K562 (cell line): ENCODE measurements at regions not wholly inside any gene's neighbourhood (a gene's known extent, or its start where the extent isn't known, plus 50 kb on each side); places are given as distances from the start of the nearest gene placed in this dataset.

Experiments
- ATAC-seq: fragments of 200-7000 bp; cut with Tn5 transposase; 3 replicates; pipeline ENCODE4 v1.9.1; 2020; ENCODE audit warnings: moderate library complexity
- BruUV-seq: library from RNA; stranded (reverse); fragments of 400-500 nt; replicated peaks from 2 replicates; lab custom pipeline; 2021; lab: Mats Ljungman, UMichigan
- CTCF ChIA-PET: fragments of 300-600 bp; formaldehyde crosslinking; extraction: SDS; loops from one replicate; lab custom pipeline; 2021; ENCODE audit warnings: low intra/inter-chr PET ratio; lab: Yijun Ruan, JAX
- POLR2A ChIA-PET: fragments of 300-600, 350-650 bp; sonication (Branson Sonifier 250); formaldehyde crosslinking; extraction: SDS; loops from one replicate; lab custom pipeline; 2021; ENCODE audit warnings: antibody characterized with exemption, inconsistent platforms; lab: Yijun Ruan, JAX
- DNase-seq, 4 experiments: peaks; one replicate each; pipeline versions ENCODE4 v3.0.0 to v3.0.0-alpha.2; 2011 to 2018; ENCODE audit warnings: low spot score in 3 of 4, mixed read lengths in 3 of 4; ENCODE audit errors: extremely low read depth in 1 of 4
- FAIRE-seq: peaks from 2 replicates; lab custom pipeline; 2011; peaks lifted over from hg19 to GRCh38; lab: Jason Lieb, UNC
- H2AFZ ChIP-seq: 2 replicates; pipeline ENCODE4 v1.6.0; 2011; ENCODE audit warnings: low read depth, low read length, control low read depth, inconsistent platforms
- H3K27ac ChIP-seq: fragments of 200-600 bp; 3 replicates; pipeline ENCODE4 v1.8.0; 2011; ENCODE audit warnings: low read depth, mild to moderate bottlenecking, control low read depth, inconsistent platforms, low read length, moderate library complexity, mixed read lengths; ENCODE audit errors: extremely low read depth
- H3K27me3 ChIP-seq, 2 experiments: fragments of 300-600 bp in 1 of 2; 2 replicates in 1 of 2; 3 replicates in 1 of 2; pipeline versions ENCODE4 v1.6.0 to v1.8.0; 2011; ENCODE audit warnings: inconsistent platforms in 2 of 2, low read length in 2 of 2, mild to moderate bottlenecking in 1 of 2, mixed read lengths in 1 of 2, moderate library complexity in 1 of 2; ENCODE audit not compliant: control insufficient read depth in 2 of 2, insufficient read depth in 2 of 2
- H3K36me3 ChIP-seq: fragments of 300-600 bp; 3 replicates; pipeline ENCODE4 v1.8.0; 2011; ENCODE audit warnings: mild to moderate bottlenecking, low read length, inconsistent platforms; ENCODE audit not compliant: control insufficient read depth, insufficient read depth
- H3K4me1 ChIP-seq, 2 experiments: fragments of 200-600 bp in 1 of 2; replicated peaks in 1 of 2; 2 replicates in 1 of 2; 3 replicates in 1 of 2; pipeline versions ENCODE4 v1.5.1 to v1.8.0; 2011; ENCODE audit warnings: inconsistent platforms in 2 of 2, low read length in 2 of 2, mild to moderate bottlenecking in 1 of 2, mixed read lengths in 1 of 2, moderate library complexity in 1 of 2; ENCODE audit not compliant: control insufficient read depth in 2 of 2, insufficient read depth in 2 of 2
- H3K4me2 ChIP-seq: 2 replicates; pipeline ENCODE4 v1.6.1; 2011; ENCODE audit warnings: low read length, control low read depth, inconsistent platforms, mixed read lengths; ENCODE audit not compliant: insufficient read depth
- H3K4me3 ChIP-seq: fragments of 200-600 bp; sonication (generic), shearing (Covaris generic); 2 replicates; pipeline ENCODE4 v1.5.1; 2016; ENCODE audit warnings: control low read depth, inconsistent platforms
- H3K79me2 ChIP-seq: fragments of 200-600 bp; 3 replicates; pipeline ENCODE4 v1.8.0; 2011; ENCODE audit warnings: low read length, inconsistent platforms; ENCODE audit not compliant: control insufficient read depth, insufficient read depth
- H3K9ac ChIP-seq, 2 experiments: 2 replicates each; pipeline versions ENCODE4 v1.6.0 to v1.6.1; 2011; ENCODE audit warnings: low read depth in 2 of 2, low read length in 2 of 2, control low read depth in 1 of 2, inconsistent platforms in 1 of 2, mild to moderate bottlenecking in 1 of 2, mixed read lengths in 1 of 2; ENCODE audit not compliant: insufficient read depth in 1 of 2
- H3K9me1 ChIP-seq: one replicate; pipeline ENCODE4 v1.6.0; 2011; ENCODE audit warnings: inconsistent platforms, mild to moderate bottlenecking, low read length, moderate library complexity; ENCODE audit not compliant: control insufficient read depth, insufficient read depth
- H3K9me3 ChIP-seq: replicated peaks from 2 replicates; pipeline ENCODE4 v1.5.1; 2011; ENCODE audit warnings: low read depth, low read length, inconsistent platforms; ENCODE audit not compliant: control insufficient read depth, insufficient read depth
- H4K20me1 ChIP-seq: replicated peaks from 2 replicates; pipeline ENCODE4 v1.6.1; 2011; ENCODE audit warnings: low read length, inconsistent platforms, mixed read lengths; ENCODE audit not compliant: control insufficient read depth, insufficient read depth
- ADNP ChIP-seq: fragments of 200-800 bp; sonication (Bioruptor generic); IDR thresholded peaks from 2 replicates; pipeline ENCODE4 v1.6.1; 2016; ENCODE audit warnings: missing genetic modification characterization, missing compliant biosample characterization
- CBX2 ChIP-seq: fragments of 200-600 bp; sonication (generic); IDR thresholded peaks from one replicate; pipeline ENCODE4 v1.6.1; 2012; ENCODE audit warnings: mild to moderate bottlenecking, low read length, inconsistent platforms; ENCODE audit not compliant: insufficient read depth, poor library complexity, severe bottlenecking
- CREB5 ChIP-seq: fragments of 250-450 bp; sonication (Bioruptor Pico); IDR thresholded peaks from 2 replicates; pipeline ENCODE4 v1.5.0; 2020; ENCODE audit warnings: mild to moderate bottlenecking
- DACH1 ChIP-seq: fragments of 450-650 bp; IDR thresholded peaks from 2 replicates; pipeline ENCODE4 v1.6.1; 2018; ENCODE audit not compliant: partially characterized antibody
- GABPB2 ChIP-seq: fragments of 250-450 bp; sonication (Bioruptor Pico); conservative IDR thresholded peaks from 2 replicates; pipeline ENCODE4 v1.5.1; 2021; ENCODE audit warnings: mild to moderate bottlenecking
- HDAC8 ChIP-seq: fragments of 450-650 bp; IDR thresholded peaks from 2 replicates; pipeline ENCODE4 v1.6.1; 2016; ENCODE audit warnings: mild to moderate bottlenecking, missing genetic modification characterization, moderate library complexity, missing compliant biosample characterization
- HDGF ChIP-seq: fragments of 450-650 bp; IDR thresholded peaks from 2 replicates; pipeline ENCODE4 v1.6.1; 2016
- KDM5B ChIP-seq: fragments of 200-600 bp; sonication (generic); IDR thresholded peaks from 2 replicates; pipeline ENCODE4 v1.6.1; 2012; ENCODE audit warnings: low read depth, mild to moderate bottlenecking, moderate library complexity, low read length, control low read depth, inconsistent platforms; ENCODE audit not compliant: insufficient replicate concordance
- NR2F6 ChIP-seq: fragments of 450-650 bp; formaldehyde crosslinking; IDR thresholded peaks from 2 replicates; pipeline ENCODE4 v1.4.0; 2020; ENCODE audit warnings: mild to moderate bottlenecking
- POLR2G ChIP-seq: fragments of 200-400 bp; formaldehyde crosslinking; IDR thresholded peaks from 2 replicates; pipeline ENCODE4 v1.6.1; 2017; ENCODE audit warnings: low read depth, mild to moderate bottlenecking, antibody characterized with exemption, low read length, moderate library complexity
- XRCC4 ChIP-seq: IDR thresholded peaks from one replicate; pipeline ENCODE4 v1.6.1; 2011; ENCODE audit not compliant: insufficient read depth, insufficient read length; ENCODE audit errors: extremely low read depth
- YBX1 ChIP-seq: fragments of 450-650 bp; IDR thresholded peaks from 2 replicates; pipeline ENCODE4 v1.7.1; 2016; ENCODE audit warnings: mild to moderate bottlenecking
- ZBTB7A ChIP-seq: IDR thresholded peaks from 2 replicates; pipeline ENCODE4 v1.6.1; 2011; ENCODE audit warnings: low read depth, mild to moderate bottlenecking, low read length, moderate library complexity, borderline replicate concordance; ENCODE audit not compliant: control insufficient read depth
- ZNF224 ChIP-seq: sonication (generic); formaldehyde crosslinking; IDR thresholded peaks from 2 replicates; pipeline ENCODE4 v1.8.0; 2022; ENCODE audit warnings: mild to moderate bottlenecking, missing genetic modification reagents
- ZNF57 ChIP-seq: fragments of 450-650 bp; formaldehyde crosslinking; IDR thresholded peaks from 2 replicates; pipeline ENCODE4 v1.4.0; 2020; ENCODE audit warnings: mild to moderate bottlenecking, moderate library complexity
- ZNF583 ChIP-seq: fragments of 250-450 bp; sonication (Bioruptor Pico); IDR thresholded peaks from 2 replicates; pipeline ENCODE4 v1.4.0; 2020
- ZZZ3 ChIP-seq: fragments of 450-650 bp; IDR thresholded peaks from 2 replicates; pipeline ENCODE4 v1.6.1; 2016; ENCODE audit warnings: antibody characterized with exemption, mild to moderate bottlenecking, moderate library complexity
- WGBS: fragments of 100-300 bp; shearing (Covaris generic); methylation state at CpG from one replicate; pipeline ENCODE4 v1.1.6; 2016; ENCODE audit warnings: low coverage, mixed read lengths; ENCODE audit not compliant: insufficient coverage; ENCODE audit errors: missing lambda C conversion rate; 5-methylcytosine and 5-hydroxymethylcytosine counted together
- in situ Hi-C: fragments of 300-500 bp; cut with MboI; formaldehyde crosslinking; loops from 4 replicates; pipeline ENCODE4 v1.15.0; 2018; ENCODE audit warnings: inconsistent platforms, mixed read lengths
- intact Hi-C: fragments of 100-400 bp; cut with micrococcal nuclease; formaldehyde crosslinking; loops from 2 replicates; pipeline ENCODE4 v1.14.2; 2022
- TF ChIP-seq, protein P1 (sequence below): fragments of 450-650 bp; IDR thresholded peaks from 2 replicates; pipeline ENCODE4 v1.6.1; 2018; ENCODE audit warnings: mild to moderate bottlenecking, low read depth; ENCODE audit not compliant: partially characterized antibody

- TF ChIP-seq ZZZ3 (no peak), ZBTB7A (no peak), KDM5B (no peak), CBX2 (no peak), DACH1 (no peak), CREB5 (CRISPR knock-in tag) (no peak)
- TF ChIP-seq, protein P1, sequence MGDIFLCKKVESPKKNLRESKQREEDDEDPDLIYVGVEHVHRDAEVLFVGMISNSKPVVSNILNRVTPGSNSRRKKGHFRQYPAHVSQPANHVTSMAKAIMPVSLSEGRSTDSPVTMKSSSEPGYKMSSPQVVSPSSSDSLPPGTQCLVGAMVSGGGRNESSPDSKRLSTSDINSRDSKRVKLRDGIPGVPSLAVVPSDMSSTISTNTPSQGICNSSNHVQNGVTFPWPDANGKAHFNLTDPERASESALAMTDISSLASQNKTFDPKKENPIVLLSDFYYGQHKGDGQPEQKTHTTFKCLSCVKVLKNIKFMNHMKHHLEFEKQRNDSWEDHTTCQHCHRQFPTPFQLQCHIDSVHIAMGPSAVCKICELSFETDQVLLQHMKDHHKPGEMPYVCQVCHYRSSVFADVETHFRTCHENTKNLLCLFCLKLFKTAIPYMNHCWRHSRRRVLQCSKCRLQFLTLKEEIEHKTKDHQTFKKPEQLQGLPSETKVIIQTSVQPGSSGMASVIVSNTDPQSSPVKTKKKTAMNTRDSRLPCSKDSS: no peak
Measured at GRCh38 chrX:43581888-43582539, 74.1 kb upstream of the MAOA start (continued).

DNA sequence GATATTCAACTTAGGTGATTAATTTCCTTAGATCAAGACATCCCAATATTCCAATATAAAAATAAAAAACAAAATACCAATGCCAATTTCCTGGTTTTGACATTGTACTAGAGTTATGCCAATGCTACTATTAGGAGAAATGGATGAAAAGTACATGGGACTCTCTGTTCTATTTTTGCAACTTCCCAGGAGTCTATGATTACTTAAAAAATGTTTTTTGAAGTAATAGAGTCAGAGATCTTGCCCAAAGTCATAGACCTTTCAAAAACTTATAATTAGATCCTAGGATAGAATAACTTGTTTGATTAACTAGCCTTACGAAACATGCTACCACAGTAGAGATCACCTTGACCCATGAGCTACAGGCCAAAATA lies 73.6 kb upstream of the MAOA start:
- no TSS peak for BruUV-seq
- POLR2A ChIA-PET: interaction anchor here (0.7 kb wide), 1 partner anchor 13 kb away, joined by 4 read pairs; no protein-coding TSS in a partner anchor
- TF ChIP-seq NR2F6 (CRISPR knock-in tag) (no peak), HDGF (no peak), ZNF583 (no peak), ADNP (no peak), POLR2G (no peak), ZNF57 (no peak), HDAC8 (no peak), ZNF224 (CRISPR knock-in tag) (no peak), GABPB2 (no peak), XRCC4 (no peak), YBX1 (no peak)

More for the DNA sequence above, 73.6 kb upstream of the MAOA start:
- FAIRE-seq (no peak), ATAC-seq (no peak), DNase-seq (no peak)
- H3K9me3 ChIP-seq: no peaks in the 10 kb centered on the region
- H3K36me3 ChIP-seq: no peaks in the 10 kb centered on the region
- intact Hi-C loops (no loop called here), in situ Hi-C loops (no loop called here)
- H3K27me3 ChIP-seq: no peaks in the 10 kb centered on the region
- no peaks in the 10 kb centered on the region for H3K4me1 ChIP-seq
- no peaks in the 10 kb centered on the region for H3K79me2 ChIP-seq
- CTCF ChIA-PET: no interaction called here
- 21% methylated on average over 1 of the region's 1 CpG for WGBS
- H3K9ac ChIP-seq: no peak overlapping the region
- no peak overlapping the region for H2AFZ ChIP-seq
- no peak overlapping the region for H3K27ac ChIP-seq
- H4K20me1 ChIP-seq: no peaks in the 10 kb centered on the region
- H3K4me3 ChIP-seq: no peak overlapping the region
- H3K9me1 ChIP-seq: no peaks in the 10 kb centered on the region
- no peak overlapping the region for H3K4me2 ChIP-seq
